Activated CD4-positive, alpha-beta T cell treated with anti-CD3 and anti-CD28 coated beads, Interleukin-2, Interleukin-6, amounts not matched to agents 100 ng/mL and 50 ng/mL, durations not matched to agents 16 hours and 8 hours (primary cell): ENCODE measurements at regions not wholly inside any gene's neighbourhood (a gene's known extent, or its start where the extent isn't known, plus 50 kb on each side); places are given as distances from the start of the nearest gene placed in this dataset.
"Not testable (repeated sequence)": the region's sequence is repeated elsewhere in the genome, so short reads cannot be mapped to it uniquely, and the experiment has no call there.

Experiments
- DNase-seq: peaks from one replicate; pipeline ENCODE4 v3.0.0-alpha.2; 2020

- DNase-seq = not testable (repeated sequence)
These were observed 106.0 kb downstream of the SPATA18 start for GRCh38 chr4:52157071-52157470.

DNA sequence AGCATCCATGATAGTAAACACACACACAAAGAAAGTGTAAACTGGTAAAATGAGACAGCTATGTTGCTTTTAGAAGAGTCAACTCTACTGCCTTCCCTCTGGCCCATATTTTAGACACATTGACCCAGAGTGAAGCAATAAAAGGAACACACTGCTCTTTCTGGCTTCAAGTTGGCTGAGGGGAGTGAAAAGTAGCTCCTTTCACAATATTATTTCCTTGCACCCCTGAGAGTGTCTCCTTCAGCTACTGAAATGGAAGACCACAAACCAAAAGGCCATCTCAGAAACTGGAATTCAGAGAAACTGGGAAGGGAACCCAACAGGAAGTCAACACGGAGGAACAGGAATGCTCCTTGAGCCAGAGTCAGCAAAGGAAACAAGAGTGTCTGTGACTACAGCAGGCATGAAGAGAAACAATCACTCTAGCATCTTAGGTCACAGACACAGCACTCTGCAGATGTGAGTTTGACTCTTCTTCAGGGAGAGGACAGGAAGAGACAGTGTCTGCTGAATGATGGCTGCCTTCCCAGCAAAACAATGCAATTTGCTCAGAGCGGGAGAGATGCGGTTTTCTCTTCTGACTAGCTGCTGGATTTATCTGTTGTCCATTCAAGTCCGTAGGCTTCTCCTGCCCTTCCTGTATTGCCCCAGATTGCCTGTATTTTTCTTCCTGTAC is 106.7 kb downstream of the SPATA18 start:
- DNase-seq = no peak

GRCh38 chr4:52160859-52161258 is 109.8 kb downstream of the SPATA18 start:
- DNase-seq = no peak

GRCh38 chr4:52164116-52164515 is 113.0 kb downstream of the SPATA18 start:
- no peak for DNase-seq

DNA sequence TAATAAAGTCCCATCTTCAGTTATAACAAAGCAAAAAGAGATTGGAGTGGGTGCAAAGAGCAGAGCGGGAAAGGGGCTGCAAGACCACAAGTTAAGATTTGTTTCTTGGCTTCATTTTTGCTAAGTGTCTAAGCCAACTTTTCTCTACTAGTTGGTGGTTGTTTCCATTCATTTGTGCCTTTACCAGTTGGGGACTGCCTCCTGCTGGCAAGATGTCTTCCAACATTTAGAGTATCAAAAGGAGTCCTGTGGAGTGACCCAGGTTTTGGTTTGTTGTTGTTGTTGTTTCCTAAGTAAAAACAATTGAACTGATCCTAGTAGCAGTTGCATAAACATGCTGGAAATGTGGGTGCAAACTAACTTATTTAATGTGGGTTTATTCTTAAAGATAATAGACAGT is 121.1 kb downstream of the SPATA18 start:
- DNase-seq = no peak

GRCh38 chr4:52173470-52174045 is 122.5 kb downstream of the SPATA18 start:
- DNase-seq = no peak

- DNase-seq = no peak
These were observed 136.5 kb downstream of the SPATA18 start for GRCh38 chr4:52187603-52188002.

GRCh38 chr4:52192001-52192400 is 140.9 kb downstream of the SPATA18 start:
- DNase-seq = no peak

GRCh38 chr4:52192721-52193135 is 141.6 kb downstream of the SPATA18 start:
- DNase-seq = no peak

GRCh38 chr4:52195869-52196268 is 144.8 kb downstream of the SPATA18 start:
- no peak for DNase-seq

GRCh38 chr4:52196606-52197130 is 145.6 kb downstream of the SPATA18 start:
- no peak for DNase-seq

DNA sequence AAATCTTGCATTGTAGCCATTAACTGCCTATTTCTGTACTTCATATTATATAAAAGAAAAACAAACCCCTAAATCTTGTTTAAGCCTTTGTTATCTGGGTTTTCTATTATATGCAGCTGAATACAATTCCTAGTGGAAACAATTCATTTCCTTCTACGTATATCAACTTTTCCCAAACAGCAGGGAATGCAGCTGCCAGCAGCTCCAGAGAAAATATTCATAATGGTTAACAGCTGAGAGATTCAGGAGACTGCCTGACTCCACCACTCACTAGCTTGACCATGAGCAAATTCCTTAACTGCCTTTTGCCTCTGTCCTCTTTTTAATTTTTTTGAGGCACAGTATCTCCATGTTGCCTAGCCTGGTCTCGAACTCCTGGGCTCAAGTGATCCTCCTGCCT is 146.2 kb downstream of the SPATA18 start:
- DNase-seq = no peak

DNA sequence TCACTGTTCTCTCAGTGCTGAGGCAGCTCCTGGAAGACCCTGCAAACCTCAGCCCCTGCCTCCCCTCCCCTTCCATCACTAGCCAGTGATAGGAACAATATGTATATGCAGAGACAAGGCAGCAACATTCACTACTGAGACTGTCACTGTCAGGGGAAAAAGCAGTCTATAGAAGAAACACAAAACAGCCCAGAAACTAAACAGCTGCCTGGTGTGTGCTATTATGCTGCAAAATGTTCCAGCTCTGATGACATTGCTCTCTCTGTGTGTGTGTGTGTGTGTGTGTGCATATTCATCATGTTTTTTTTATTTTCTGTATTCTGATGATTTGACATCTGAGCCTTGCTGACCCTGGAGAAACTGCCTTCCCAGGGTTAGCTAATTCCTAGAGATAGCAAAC is 147.2 kb downstream of the SPATA18 start:
- DNase-seq = no peak

DNA sequence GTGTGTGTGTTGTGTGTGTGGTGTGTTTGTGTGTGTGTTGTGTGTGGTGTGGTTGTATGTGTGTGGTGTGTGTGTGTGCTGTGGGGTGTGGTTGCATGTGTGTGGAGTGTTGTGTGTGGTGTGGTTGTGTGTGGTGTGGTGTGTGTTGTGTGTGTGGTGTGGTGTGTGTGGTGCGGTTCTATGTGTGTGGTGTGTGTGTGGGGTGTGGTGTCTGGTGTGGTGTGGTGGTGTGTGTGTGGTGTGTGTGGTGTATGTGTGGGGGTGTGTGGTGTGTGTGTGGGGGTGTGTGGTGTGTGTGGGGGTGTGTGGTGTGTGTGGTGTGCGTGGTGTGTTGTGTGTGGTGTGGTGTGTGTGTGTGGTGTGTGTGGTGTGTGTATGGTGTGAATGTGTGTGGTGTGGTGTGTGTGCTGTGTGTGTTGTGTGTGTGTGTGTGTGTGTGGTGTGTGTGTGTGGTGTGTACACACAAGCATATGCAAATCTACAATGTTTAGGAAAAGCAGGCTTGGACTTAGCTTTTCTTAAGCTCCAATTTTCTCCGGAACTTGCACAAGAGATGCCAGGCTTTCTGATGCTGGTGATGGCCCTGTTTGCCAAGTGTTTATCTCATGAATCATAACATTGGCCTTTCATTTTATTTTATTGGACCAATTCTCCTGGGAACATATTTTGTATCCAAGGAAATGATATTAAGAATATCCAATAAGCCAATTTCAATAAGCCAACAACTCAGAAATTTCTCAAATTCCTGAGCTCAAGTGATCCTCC is 148.7 kb downstream of the SPATA18 start:
- no peak for DNase-seq

- DNase-seq = no peak
These were observed 149.2 kb downstream of the SPATA18 start for GRCh38 chr4:52200339-52200725.

DNA sequence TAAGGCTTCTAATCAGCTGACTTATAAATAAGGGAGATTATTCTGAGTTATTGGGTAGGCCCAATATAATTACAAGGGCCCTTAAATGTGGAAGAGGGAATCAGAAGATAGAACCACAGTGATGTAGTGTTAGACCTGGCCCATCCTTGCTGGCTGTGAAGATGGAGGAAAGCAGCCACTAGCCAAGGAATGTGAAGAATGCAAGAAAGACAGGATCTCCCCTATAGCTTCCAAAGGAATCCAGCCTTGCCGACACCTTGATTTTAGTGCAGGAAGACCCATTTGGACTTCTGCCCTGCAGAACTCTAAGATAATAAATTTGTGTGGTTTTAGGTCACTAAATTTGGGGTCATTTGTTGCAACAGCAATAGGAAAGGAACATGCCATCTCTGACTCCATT is 150.6 kb downstream of the SPATA18 start:
- DNase-seq = no peak

GRCh38 chr4:52202251-52202779 is 151.2 kb downstream of the SPATA18 start:
- no peak for DNase-seq

GRCh38 chr4:52202931-52203330 is 151.8 kb downstream of the SPATA18 start:
- DNase-seq = no peak

- no peak for DNase-seq
These were observed 152.2 kb downstream of the SPATA18 start for GRCh38 chr4:52203351-52203750.

GRCh38 chr4:52204921-52205320 is 153.8 kb downstream of the SPATA18 start:
- no peak for DNase-seq

GRCh38 chr4:52207146-52207545 is 156.0 kb downstream of the SPATA18 start:
- DNase-seq = not testable (repeated sequence)

DNA sequence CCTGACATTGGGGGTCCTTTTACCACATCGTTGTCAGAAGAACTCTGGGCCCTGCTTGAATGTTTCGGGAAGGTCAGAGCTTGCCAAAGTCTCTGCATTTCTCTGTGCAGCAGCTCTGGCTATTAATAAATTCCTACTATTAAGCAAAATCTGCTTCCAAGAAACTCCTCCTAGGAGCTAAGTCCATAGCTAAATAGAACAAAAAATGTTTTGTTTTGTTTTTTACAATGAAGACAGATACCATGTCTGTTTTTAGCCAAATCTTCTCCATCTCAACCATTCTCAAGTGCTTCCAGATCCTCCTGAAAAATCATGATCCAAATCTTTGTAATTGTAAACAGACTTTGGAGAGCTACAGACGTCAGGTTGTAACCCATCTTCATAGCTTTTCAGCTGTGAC is 161.6 kb downstream of the SPATA18 start:
- DNase-seq = no peak

- DNase-seq = no peak
These were observed 180.4 kb downstream of the SPATA18 start for GRCh38 chr4:52231526-52231925.
